GM23248 (cell line): ENCODE measurements at regions not wholly inside any gene's neighbourhood (a gene's known extent, or its start where the extent isn't known, plus 50 kb on each side); places are given as distances from the start of the nearest gene placed in this dataset.

Experiments used
- DNase-seq: peaks from one replicate; pipeline ENCODE4 v3.0.0-alpha.2; 2015
- H2AFZ ChIP-seq: fragments of 200-600 bp; sonication (generic); 2 replicates; pipeline ENCODE4 v1.6.1; 2016; ENCODE audit warnings: antibody characterized with exemption
- H3F3A ChIP-seq: fragments of 200-600 bp; sonication (generic); 2 replicates; pipeline ENCODE4 v1.6.1; 2016; ENCODE audit warnings: mild to moderate bottlenecking, antibody characterized with exemption, mixed run types; ENCODE audit not compliant: insufficient read depth
- H3K27ac ChIP-seq: fragments of 200-600 bp; sonication (generic); 2 replicates; pipeline ENCODE4 v1.5.1; 2016; ENCODE audit warnings: mild to moderate bottlenecking
- H3K27me3 ChIP-seq: fragments of 200-600 bp; sonication (generic); replicated peaks from 2 replicates; pipeline ENCODE4 v1.6.1; 2016; ENCODE audit warnings: mild to moderate bottlenecking; ENCODE audit not compliant: insufficient read depth
- H3K36me3 ChIP-seq: fragments of 200-600 bp; sonication (generic); 2 replicates; pipeline ENCODE4 v1.6.1; 2016; ENCODE audit warnings: low read depth, mild to moderate bottlenecking
- H3K4me1 ChIP-seq: fragments of 200-600 bp; sonication (generic); 2 replicates; pipeline ENCODE4 v1.6.1; 2016; ENCODE audit warnings: mild to moderate bottlenecking; ENCODE audit not compliant: insufficient read depth
- H3K4me2 ChIP-seq: fragments of 200-600 bp; sonication (generic); one replicate; pipeline ENCODE4 v1.6.1; 2016; ENCODE audit warnings: mild to moderate bottlenecking; ENCODE audit not compliant: unreplicated experiment
- H3K4me3 ChIP-seq: fragments of 200-600 bp; sonication (generic); 2 replicates; pipeline ENCODE4 v1.5.1; 2016; ENCODE audit warnings: mild to moderate bottlenecking
- H3K79me2 ChIP-seq: fragments of 200-600 bp; sonication (generic); 2 replicates; pipeline ENCODE4 v1.6.1; 2016; ENCODE audit warnings: mild to moderate bottlenecking; ENCODE audit not compliant: insufficient read depth
- H3K9ac ChIP-seq: fragments of 200-600 bp; sonication (generic); 2 replicates; pipeline ENCODE4 v1.6.1; 2016; ENCODE audit warnings: mild to moderate bottlenecking
- H3K9me2 ChIP-seq: fragments of 200-600 bp; sonication (generic); 2 replicates; pipeline ENCODE4 v1.6.1; 2016; ENCODE audit warnings: mixed run types, mild to moderate bottlenecking, moderate library complexity; ENCODE audit not compliant: insufficient read depth
- H3K9me3 ChIP-seq: fragments of 200-600 bp; sonication (generic); one replicate; pipeline ENCODE4 v1.6.1; 2017; ENCODE audit warnings: low read depth
- H4K20me1 ChIP-seq: fragments of 200-600 bp; sonication (generic); 2 replicates; pipeline ENCODE4 v1.6.0; 2016; ENCODE audit not compliant: insufficient read depth
- EZH2 ChIP-seq: fragments of 200-600 bp; sonication (generic); IDR thresholded peaks from 2 replicates; pipeline ENCODE4 v1.6.1; 2018; ENCODE audit warnings: antibody characterized with exemption, mild to moderate bottlenecking; ENCODE audit not compliant: insufficient read depth, poor library complexity, severe bottlenecking
- EZH2phosphoT487 ChIP-seq: fragments of 200-600 bp; sonication (generic); IDR thresholded peaks from 2 replicates; pipeline ENCODE4 v1.6.1; 2018; ENCODE audit warnings: antibody characterized with exemption, moderate library complexity, mild to moderate bottlenecking, low read depth; ENCODE audit not compliant: insufficient read depth
- WGBS, 2 experiments: methylation state at CpG; one replicate each; pipeline ENCODE4 v1.1.6; 2015 to 2017; ENCODE audit warnings: low lambda C conversion rate in 2 of 2, low coverage in 1 of 2; ENCODE audit errors: missing lambda C conversion rate in 2 of 2; 5-methylcytosine and 5-hydroxymethylcytosine counted together
- in situ Hi-C: fragments of 300-500 bp; cut with MboI; formaldehyde crosslinking; loops from 2 replicates; pipeline ENCODE4 v1.15.0; 2020

DNA sequence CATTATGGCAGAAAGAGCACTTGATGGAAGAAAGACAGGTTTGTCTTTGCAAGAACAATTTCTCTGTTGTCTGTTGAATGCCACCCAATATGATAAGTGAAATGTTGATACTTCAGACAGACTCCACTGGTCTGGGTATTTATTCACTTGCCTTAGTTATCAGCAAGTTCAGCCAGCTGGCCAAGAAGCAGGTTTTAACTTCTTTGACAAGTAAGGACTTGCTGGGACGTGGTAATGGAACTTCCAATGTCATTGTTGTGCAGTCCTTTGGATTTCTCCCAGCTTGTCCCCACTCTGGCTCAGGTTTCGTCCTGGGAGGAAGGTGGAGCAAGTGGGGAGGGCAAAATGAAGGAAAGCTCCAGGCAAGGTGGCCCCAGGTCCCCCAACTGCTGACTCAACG, 497.4 kb downstream of the RPS24 start:
- in situ Hi-C loops, result no loop called here
- H3K4me3 ChIP-seq, result no peak overlapping the region
- no peak for DNase-seq
- H2AFZ ChIP-seq, result no peak overlapping the region
- no peaks in the 10 kb centered on the region for H3K36me3 ChIP-seq
- H3K4me1 ChIP-seq, result no peaks in the 10 kb centered on the region
- H3K27ac ChIP-seq, result no peak overlapping the region
- no peaks in the 10 kb centered on the region for H3K79me2 ChIP-seq
- H3K27me3 ChIP-seq, result no peaks in the 10 kb centered on the region
- peaks cover 2% of the 10 kb centered on the region; the same call in 1 of the 2 replicates for H3F3A ChIP-seq
- WGBS, 2 experiments, result 31 to 43% methylated on average over 3 of the region's 3 CpGs
- H3K9me3 ChIP-seq, result no peaks in the 10 kb centered on the region
- H3K9me2 ChIP-seq, result no peaks in the 10 kb centered on the region
- no peaks in the 10 kb centered on the region for H4K20me1 ChIP-seq
- TF ChIP-seq EZH2phosphoT487 (no peak), EZH2 (no peak)
- no peak overlapping the region for H3K9ac ChIP-seq
- H3K4me2 ChIP-seq, result no peak overlapping the region

DNA sequence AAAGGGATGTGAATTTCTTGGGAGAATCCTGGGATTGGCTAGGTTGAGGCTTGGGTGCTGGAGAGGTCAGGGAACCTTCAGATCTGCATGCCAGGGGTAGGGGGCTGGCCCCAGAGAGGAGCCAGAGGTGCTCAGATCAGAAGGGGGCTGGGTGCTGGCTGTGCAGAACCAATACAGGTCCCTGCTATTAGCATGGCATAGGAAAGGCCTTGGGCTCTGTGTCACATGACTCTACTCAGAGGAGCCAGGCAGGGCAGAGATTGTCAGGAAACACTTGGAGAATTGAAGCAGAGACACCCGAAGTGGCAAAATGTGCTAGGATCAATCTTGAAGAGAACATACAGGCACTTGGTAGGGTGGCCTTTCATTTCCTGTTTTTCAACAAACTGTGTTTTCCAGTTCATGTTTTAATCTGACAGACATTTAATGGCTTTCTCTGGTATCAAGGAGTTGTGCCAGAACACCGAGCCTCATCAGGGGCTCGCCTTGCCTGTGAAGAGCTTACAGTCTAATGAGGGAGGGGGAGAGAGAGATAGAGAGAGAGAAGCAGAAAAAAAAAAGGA, 498.9 kb downstream of the RPS24 start:
- H3K4me1 ChIP-seq, result no peaks in the 10 kb centered on the region
- no peaks in the 10 kb centered on the region for H3K27me3 ChIP-seq
- 92 to 95% methylated on average over 3 of the region's 3 CpGs for WGBS, 2 experiments
- H3K79me2 ChIP-seq, result no peaks in the 10 kb centered on the region
- no peak overlapping the region for H3K4me2 ChIP-seq
- DNase-seq, result no peak
- H4K20me1 ChIP-seq, result no peaks in the 10 kb centered on the region
- H3K4me3 ChIP-seq, result no peak overlapping the region
- no peaks in the 10 kb centered on the region for H3K9me2 ChIP-seq
- H3K9ac ChIP-seq, result no peak overlapping the region
- H3K36me3 ChIP-seq, result no peaks in the 10 kb centered on the region
- TF ChIP-seq EZH2 (no peak), EZH2phosphoT487 (no peak)
- no peak overlapping the region for H2AFZ ChIP-seq
- H3F3A ChIP-seq, result no peaks in the 10 kb centered on the region
- no peak overlapping the region for H3K27ac ChIP-seq
- in situ Hi-C loops, result no loop called here
- H3K9me3 ChIP-seq, result no peaks in the 10 kb centered on the region

DNA sequence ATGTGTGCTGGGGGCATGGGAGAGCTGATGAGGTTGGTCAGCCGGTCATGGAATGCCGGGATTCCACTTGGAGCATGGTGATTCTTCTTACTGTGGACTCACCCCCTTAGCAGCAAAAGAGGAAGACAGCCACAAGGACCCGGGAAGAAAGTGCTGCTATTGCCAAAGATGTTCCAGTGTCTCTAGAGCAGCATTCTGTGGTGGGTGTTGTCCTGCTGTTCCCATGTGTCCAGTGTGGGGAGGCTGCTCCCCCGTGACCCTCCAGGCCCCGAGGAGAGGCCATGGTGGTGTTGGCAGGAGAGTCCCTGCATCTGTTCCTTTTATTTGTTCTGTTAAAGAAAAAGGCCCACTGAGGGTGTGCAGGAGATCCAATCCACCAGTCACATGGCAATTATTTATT, 499.4 kb downstream of the RPS24 start:
- no peaks in the 10 kb centered on the region for H3K36me3 ChIP-seq

DNA sequence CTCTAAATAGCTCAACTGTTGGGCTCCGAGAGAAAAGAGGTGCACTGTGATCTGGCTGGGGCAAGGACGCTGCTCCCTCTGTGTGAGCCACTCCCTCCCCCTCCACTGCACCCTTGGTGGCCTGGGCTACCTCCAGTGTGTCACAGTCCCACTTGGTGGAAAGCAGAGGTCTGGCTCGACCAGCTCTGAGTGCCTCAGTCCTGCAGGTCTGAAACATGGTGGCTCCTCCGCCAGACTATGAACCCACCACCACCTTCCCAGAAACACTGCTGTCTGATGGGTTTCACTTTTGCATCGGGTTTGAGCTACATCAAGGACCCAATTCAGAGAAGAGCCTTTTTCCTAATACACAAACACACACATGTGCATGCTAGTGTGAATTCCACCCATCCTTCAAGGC, 500.1 kb downstream of the RPS24 start:
- no peak overlapping the region for H3K4me3 ChIP-seq
- WGBS, 2 experiments, result 76 to 78% methylated on average over 5 of the region's 5 CpGs
- no peaks in the 10 kb centered on the region for H3F3A ChIP-seq
- H3K4me2 ChIP-seq, result no peak overlapping the region
- H3K36me3 ChIP-seq, result no peaks in the 10 kb centered on the region
- H4K20me1 ChIP-seq, result no peaks in the 10 kb centered on the region
- no peak overlapping the region for H3K9ac ChIP-seq
- no peak for TF ChIP-seq EZH2
- no peak for TF ChIP-seq EZH2phosphoT487
- no peaks in the 10 kb centered on the region for H3K79me2 ChIP-seq
- H3K9me2 ChIP-seq, result no peaks in the 10 kb centered on the region
- DNase-seq, result no peak
- H2AFZ ChIP-seq, result no peak overlapping the region
- no peaks in the 10 kb centered on the region for H3K27me3 ChIP-seq
- no peaks in the 10 kb centered on the region for H3K4me1 ChIP-seq
- H3K27ac ChIP-seq, result no peak overlapping the region
- in situ Hi-C loops, result no loop called here
- H3K9me3 ChIP-seq, result no peaks in the 10 kb centered on the region

More for the DNA sequence above, 499.4 kb downstream of the RPS24 start:
- no peak overlapping the region for H3K27ac ChIP-seq
- 67 to 68% methylated on average over 5 of the region's 5 CpGs for WGBS, 2 experiments
- no peaks in the 10 kb centered on the region for H3K27me3 ChIP-seq
- H3K9me3 ChIP-seq, result no peaks in the 10 kb centered on the region
- H3K4me2 ChIP-seq, result no peak overlapping the region
- H3K9me2 ChIP-seq, result no peaks in the 10 kb centered on the region
- no peak for TF ChIP-seq EZH2phosphoT487
- TF ChIP-seq EZH2, result no peak
- H2AFZ ChIP-seq, result no peak overlapping the region
- H3K4me3 ChIP-seq, result no peak overlapping the region
- in situ Hi-C loops, result no loop called here
- H3F3A ChIP-seq, result no peaks in the 10 kb centered on the region
- H3K79me2 ChIP-seq, result no peaks in the 10 kb centered on the region
- no peak for DNase-seq
- H3K4me1 ChIP-seq, result no peaks in the 10 kb centered on the region
- H4K20me1 ChIP-seq, result no peaks in the 10 kb centered on the region
- H3K9ac ChIP-seq, result no peak overlapping the region

DNA sequence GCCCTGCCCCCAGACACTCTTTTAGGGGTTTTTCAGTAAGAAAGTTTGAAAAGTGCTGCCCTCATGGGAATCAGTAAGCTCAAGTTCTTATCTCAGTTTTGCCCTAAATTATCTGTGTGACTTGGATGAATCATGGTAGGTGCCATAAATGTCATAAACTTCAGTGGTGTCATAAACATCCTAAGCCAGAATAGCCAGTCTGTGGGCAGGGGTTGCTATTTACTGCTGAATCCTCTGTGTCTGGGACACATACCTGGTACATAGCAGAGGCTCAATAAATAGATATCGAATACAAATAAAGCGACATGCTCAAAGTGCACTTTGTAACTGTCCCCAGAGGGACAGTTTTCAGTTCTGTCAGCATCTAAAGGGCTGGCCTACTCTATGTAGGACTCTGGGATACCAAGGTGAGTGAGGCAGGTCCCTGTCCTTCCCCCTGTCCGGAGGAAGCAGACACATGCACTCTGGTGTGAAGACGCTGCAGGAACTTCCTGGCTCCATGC, 502.1 kb downstream of the RPS24 start:
- H3K4me1 ChIP-seq, result no peaks in the 10 kb centered on the region
- no peaks in the 10 kb centered on the region for H3K79me2 ChIP-seq
- H3K36me3 ChIP-seq, result no peaks in the 10 kb centered on the region
- no peaks in the 10 kb centered on the region for H3K9me3 ChIP-seq
- no peak overlapping the region for H3K4me2 ChIP-seq
- no peak overlapping the region for H2AFZ ChIP-seq
- H3K27ac ChIP-seq, result no peak overlapping the region
- in situ Hi-C loops, result no loop called here
- no peaks in the 10 kb centered on the region for H3K9me2 ChIP-seq
- no peaks in the 10 kb centered on the region for H3K27me3 ChIP-seq
- no peak for DNase-seq
- no peak overlapping the region for H3K9ac ChIP-seq
- no peak overlapping the region for H3K4me3 ChIP-seq
- no peaks in the 10 kb centered on the region for H4K20me1 ChIP-seq
- WGBS, 2 experiments, result 66 to 78% methylated on average over 4 of the region's 4 CpGs
- TF ChIP-seq EZH2phosphoT487 (no peak), EZH2 (no peak)
- no peaks in the 10 kb centered on the region for H3F3A ChIP-seq
